GM21737 (cell line): ENCODE measurements at regions not wholly inside any gene's neighbourhood (a gene's known extent, or its start where the extent isn't known, plus 50 kb on each side); places are given as distances from the start of the nearest gene placed in this dataset.
"Not testable (repeated sequence)": the region's sequence is repeated elsewhere in the genome, so short reads cannot be mapped to it uniquely, and the experiment has no call there.

Experiments used
- ATAC-seq: cut with Tn5 transposase; IDR thresholded peaks from one replicate; pipeline ENCODE4 v1.9.1; 2021; ENCODE audit warnings: mild to moderate bottlenecking, moderate library complexity; ENCODE audit not compliant: unreplicated experiment

GRCh38 chr7:110514975-110515551, 575.9 kb upstream of the LRRN3 start:
- ATAC-seq = not testable (repeated sequence)

GRCh38 chr7:110519851-110520250, 571.1 kb upstream of the LRRN3 start:
- ATAC-seq = no peak

DNA sequence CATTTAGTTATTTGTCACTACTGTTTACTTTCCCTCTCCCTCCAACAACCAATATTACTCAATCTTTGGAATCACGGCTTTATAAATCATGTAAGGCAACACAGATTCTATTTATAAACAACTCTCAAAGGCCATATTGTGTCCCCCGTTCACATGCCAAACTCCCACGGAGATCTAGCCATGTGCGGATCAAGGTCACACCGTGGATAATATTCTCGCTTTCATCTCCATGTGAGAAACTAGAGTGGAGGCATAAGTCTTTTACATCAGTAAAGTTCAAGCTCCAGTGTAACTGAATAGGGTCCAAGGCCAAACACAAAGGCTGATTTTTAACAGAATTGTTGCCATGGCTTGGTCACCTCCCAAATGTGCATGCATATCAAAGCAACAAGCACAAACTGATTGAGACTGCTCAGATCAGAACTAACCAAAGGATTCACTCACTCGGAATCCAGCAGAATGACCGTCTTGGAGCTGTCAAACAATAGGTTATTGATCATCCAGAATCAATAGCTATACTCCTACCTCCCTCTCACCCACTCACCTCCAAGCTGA, 569.5 kb upstream of the LRRN3 start:
- no peak for ATAC-seq

DNA sequence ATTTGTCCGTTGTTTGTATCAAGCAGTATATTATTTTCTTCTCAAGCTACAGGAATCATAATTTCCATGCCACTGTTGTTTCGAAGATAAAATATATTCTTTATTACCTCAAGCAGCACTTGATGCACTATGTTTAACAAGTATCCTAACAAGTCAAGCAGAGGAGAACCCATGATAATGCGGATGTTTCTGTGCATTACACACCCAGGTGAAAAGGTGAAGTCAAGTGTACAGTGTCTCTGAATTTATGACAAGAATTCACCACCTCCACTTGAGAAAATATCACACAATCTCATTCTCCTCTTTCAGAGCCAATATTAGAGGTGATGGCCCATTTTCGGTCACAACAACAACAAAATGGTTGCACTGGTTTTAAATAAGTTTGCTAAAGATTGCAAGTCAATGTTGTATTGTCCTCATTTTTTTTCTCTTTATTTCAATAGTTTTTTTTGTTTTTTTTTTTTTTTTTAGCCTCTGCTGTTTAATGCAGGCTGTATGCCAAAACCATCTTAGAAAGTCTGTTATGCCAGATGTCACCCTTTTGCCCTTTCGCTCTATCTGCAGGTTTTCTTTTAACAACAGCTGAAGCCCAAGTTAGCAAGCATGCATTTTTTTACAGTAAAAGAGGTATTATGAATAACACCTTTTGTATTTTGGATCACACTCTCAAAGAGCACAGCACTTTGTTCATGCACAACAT, 568.7 kb upstream of the LRRN3 start:
- no peak for ATAC-seq

GRCh38 chr7:110522761-110523200, 568.1 kb upstream of the LRRN3 start:
- no peak for ATAC-seq

DNA sequence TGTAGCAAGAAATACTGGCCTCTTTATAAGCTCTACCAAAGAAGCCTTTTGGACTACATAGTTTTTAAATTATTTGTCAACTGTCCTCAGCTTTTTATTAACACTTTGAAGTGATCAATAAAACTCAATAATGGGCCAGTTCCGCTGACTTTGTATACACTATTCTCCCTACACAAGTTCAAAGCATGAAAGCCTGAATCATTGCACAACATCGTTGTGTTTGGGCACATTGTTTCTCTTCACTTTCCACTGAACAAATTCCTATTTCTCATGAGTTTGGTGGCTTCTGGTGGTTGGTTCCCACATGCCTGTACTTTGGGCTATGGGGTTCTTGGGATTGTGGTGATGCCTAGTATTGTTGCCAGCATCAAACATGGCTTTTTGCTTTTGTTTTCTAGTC, 561.8 kb upstream of the LRRN3 start:
- no peak for ATAC-seq

DNA sequence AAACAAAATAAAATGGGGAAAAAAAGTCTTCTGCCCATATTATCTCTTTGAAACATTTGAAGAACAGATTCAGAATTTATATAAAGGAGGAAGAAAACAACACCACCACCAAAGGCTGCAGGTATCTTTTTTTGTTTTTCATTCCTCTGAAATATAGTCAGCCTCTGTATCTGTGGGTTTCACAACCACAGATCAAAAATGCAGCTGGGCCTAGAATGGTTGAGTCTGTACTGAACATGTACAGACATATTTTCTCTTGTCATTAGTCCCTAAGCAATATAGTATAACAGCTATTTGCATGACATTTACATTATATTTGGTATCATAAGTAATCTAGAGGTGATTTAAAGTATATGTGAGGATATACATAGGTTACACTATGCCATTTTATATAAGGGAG, 559.7 kb upstream of the LRRN3 start:
- ATAC-seq = no peak

GRCh38 chr7:110534241-110534931, 556.5 kb upstream of the LRRN3 start:
- ATAC-seq = no peak

GRCh38 chr7:110539216-110539615, 551.7 kb upstream of the LRRN3 start:
- ATAC-seq = no peak

DNA sequence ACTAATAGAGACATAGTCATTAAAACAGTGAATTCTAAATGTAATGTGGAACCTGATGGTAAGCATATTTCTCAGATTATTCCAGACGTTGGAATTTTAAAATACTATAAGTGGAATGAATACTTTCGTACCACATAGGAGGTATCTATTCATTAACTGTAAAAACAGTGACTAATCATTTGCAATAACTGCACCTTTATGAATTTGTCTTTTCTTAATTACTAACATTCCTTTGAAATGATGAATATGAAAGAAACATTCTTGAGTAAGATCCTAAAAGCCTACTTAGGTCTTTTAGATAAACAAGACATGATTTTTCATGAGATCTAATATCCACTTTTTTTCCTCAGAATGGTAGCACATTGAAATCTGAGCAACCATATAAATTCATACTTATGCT, 549.0 kb upstream of the LRRN3 start:
- ATAC-seq = no peak

- no peak for ATAC-seq
These were observed 546.7 kb upstream of the LRRN3 start for GRCh38 chr7:110544194-110544593.

- ATAC-seq = no peak
These were observed 542.6 kb upstream of the LRRN3 start for GRCh38 chr7:110548372-110548771.

GRCh38 chr7:110557136-110557535, 533.8 kb upstream of the LRRN3 start:
- no peak for ATAC-seq

- not testable (repeated sequence) for ATAC-seq
These were observed 527.6 kb upstream of the LRRN3 start for GRCh38 chr7:110563286-110563685.

DNA sequence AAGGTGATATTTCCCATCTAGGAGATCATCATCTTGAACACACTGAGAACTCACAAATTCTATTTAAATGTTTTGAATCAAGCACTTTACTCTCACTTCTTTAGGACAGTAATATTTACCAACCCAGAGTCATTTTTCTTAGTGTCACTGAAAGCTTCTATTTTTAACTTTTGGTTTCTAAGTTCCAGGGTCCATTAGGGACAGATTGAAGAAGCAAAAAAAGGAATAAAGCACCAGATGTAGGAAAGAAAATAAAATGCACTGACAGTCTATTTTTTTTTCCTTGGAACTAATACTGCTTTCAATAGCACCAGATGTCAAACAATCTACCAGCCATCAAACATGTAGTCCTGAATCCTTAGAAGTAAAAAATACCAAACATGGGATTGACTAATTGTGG, 526.7 kb upstream of the LRRN3 start:
- no peak for ATAC-seq

DNA sequence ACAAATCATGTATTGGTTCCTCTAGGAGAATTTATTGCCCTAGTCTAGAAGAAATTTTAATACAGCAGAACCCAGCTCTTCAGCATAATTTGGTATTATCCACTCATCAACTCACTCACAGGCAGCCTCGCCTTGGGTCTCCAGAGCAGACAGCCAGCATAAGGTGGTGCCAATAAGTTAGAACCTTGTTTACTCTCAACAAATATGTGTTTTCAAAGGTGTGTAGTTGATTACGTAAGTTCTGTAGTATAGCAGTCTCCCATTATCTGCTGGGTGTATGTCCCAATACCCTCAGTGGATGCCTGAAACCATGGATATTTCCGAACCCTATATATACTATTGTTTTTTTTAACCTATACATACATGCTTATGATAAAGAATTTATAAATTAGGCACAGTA, 522.5 kb upstream of the LRRN3 start:
- no peak for ATAC-seq

- ATAC-seq = no peak
These were observed 522.0 kb upstream of the LRRN3 start for GRCh38 chr7:110568932-110569331.

DNA sequence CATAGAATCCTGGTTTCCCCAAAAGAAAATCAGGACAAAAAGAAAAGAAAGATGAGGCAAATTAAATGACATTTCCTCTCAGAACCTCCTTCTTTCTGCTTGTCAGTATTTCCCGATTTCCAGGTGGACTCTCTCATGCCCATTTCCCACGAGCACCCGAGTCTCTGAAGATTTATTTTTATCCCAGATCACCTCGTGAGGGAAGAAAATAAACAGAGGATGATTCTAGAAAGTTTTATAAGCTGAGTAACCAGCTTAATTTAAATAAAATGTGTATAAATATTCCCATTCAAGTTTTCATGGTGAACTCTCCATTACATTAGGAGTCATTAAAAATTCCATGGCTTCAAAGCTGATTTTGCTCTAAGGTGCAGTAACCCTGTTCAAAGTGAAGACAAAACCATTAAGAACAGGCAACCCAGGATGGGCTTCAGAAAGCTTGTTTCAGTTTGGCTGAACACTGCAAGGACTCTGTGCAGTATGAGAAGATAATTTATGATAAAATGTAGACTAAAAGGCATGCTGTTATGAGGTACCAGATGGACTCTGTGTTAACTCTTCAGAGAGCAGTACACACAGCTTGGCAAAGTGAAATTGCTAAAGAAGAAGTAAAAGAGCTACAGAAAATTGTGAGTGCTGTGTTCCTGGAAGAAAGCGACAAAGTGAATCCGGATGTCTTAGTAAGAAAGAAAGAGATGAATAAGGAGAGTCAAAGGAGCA, 521.3 kb upstream of the LRRN3 start:
- no peak for ATAC-seq

GRCh38 chr7:110573862-110574528, 516.9 kb upstream of the LRRN3 start:
- ATAC-seq = no peak

DNA sequence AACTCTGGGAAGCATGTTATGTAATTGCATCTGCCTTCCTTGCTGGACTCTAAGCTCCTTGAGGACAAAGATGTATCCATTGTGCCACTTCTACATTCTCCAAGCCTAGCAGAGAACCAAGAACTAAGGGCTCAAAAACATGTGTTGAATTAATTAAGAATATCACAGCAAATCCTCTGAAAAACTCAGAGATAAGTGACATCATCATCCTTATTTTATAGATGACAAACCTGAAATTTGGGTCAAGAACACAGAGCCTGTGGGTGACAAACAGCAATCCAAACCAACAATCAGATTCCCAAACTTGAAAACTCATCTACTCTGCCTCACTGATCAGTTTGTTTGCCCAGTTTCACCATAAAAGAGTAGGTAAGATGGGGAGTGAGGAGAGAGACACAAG, 503.6 kb upstream of the LRRN3 start:
- no peak for ATAC-seq

DNA sequence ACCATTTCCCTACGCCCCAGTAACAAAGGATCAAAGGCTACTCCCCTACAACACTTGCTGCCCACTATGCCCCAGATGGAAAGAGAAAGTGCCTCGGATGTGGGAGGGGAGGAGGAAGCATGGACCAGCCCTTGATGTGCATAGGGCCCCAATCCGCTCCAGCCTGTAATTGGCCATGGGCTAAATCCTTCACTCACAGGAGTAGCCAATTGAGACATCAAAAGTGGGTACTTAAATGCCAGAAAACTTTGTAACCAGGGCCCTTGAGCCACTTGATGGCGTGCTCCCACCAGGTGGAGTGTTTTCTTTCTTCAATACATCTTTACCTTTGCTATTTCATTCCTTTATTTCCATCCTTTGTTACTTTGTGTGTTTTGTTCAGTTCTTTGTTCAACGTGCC, 500.5 kb upstream of the LRRN3 start:
- ATAC-seq = no peak
